HCT116 (cell line): ENCODE measurements at regions not wholly inside any gene's neighbourhood (a gene's known extent, or its start where the extent isn't known, plus 50 kb on each side); places are given as distances from the start of the nearest gene placed in this dataset.

Experiments used
- ATAC-seq: fragments of 200-7000 bp; cut with Tn5 transposase; 2 replicates; pipeline ENCODE4 v1.9.1; 2020; ENCODE audit warnings: mild to moderate bottlenecking, moderate library complexity
- BruUV-seq: library from RNA; stranded (reverse); fragments of 400-500 nt; replicated peaks from 2 replicates; lab custom pipeline; 2021; lab: Mats Ljungman, UMichigan
- CTCF ChIA-PET: fragments of 300-600 bp; sonication (Branson Sonifier 250); formaldehyde crosslinking; loops from one replicate; lab custom pipeline; 2021; ENCODE audit warnings: antibody characterized with exemption; lab: Charles Lee
- POLR2A ChIA-PET: fragments of 300-600, 350-600 bp; sonication (Branson Sonifier 250); formaldehyde crosslinking; loops from one replicate; lab custom pipeline; 2021; ENCODE audit warnings: antibody characterized with exemption; lab: Charles Lee
- RAD21 ChIA-PET, 2 experiments: fragments of 300-600 bp; sonication (Branson Sonifier 250); formaldehyde crosslinking; loops; one replicate each; lab custom pipeline; 2023; ENCODE audit warnings: low total read pairs in 2 of 2; ENCODE audit not compliant: uncharacterized antibody in 2 of 2, unreplicated experiment in 2 of 2, low non-redundant PET in 1 of 2; lab: Charles Lee
- DNase-seq: peaks from one replicate; pipeline ENCODE4 v3.0.0-alpha.2; 2010; ENCODE audit warnings: low read depth, low spot score
- H2AFZ ChIP-seq: fragments of 200-600 bp; shearing (Covaris generic), sonication (generic); 2 replicates; pipeline ENCODE4 v1.6.1; 2017; ENCODE audit warnings: low read depth, mixed run types, mixed read lengths, antibody characterized with exemption, low read length; ENCODE audit not compliant: poor library complexity, severe bottlenecking
- H3K27ac ChIP-seq: 2 replicates; pipeline ENCODE4 v1.5.1; 2012; ENCODE audit warnings: low read depth, low read length
- H3K27me3 ChIP-seq: fragments of 200-600 bp; sonication (generic); 2 replicates; pipeline ENCODE4 v1.6.1; 2016; ENCODE audit warnings: mixed run types, low read length, mixed read lengths; ENCODE audit not compliant: insufficient read depth
- H3K36me3 ChIP-seq, 2 experiments: fragments of 200-500 bp in 1 of 2; fragments of 200-600 bp in 1 of 2; sonication (Bioruptor generic) in 1 of 2; sonication (generic) in 1 of 2; 2 replicates each; pipeline versions ENCODE4 v1.5.1 to v1.6.1; 2014 to 2016; ENCODE audit warnings: low read length in 2 of 2, inconsistent platforms in 1 of 2, mixed read lengths in 1 of 2, mixed run types in 1 of 2; ENCODE audit not compliant: insufficient read depth in 2 of 2, control insufficient read depth in 1 of 2
- H3K4me1 ChIP-seq, 2 experiments: fragments of 200-600 bp in 1 of 2; sonication (generic) in 1 of 2; 2 replicates each; pipeline versions ENCODE4 v1.5.1 to v1.6.1; 2012 to 2017; ENCODE audit warnings: low read length in 2 of 2, inconsistent platforms in 1 of 2, mild to moderate bottlenecking in 1 of 2, mixed read lengths in 1 of 2, mixed run types in 1 of 2, moderate library complexity in 1 of 2; ENCODE audit not compliant: insufficient read depth in 2 of 2, control insufficient read depth in 1 of 2
- H3K4me2 ChIP-seq: fragments of 200-600 bp; sonication (generic); 2 replicates; pipeline ENCODE4 v1.6.1; 2017; ENCODE audit warnings: mixed run types, low read length, mixed read lengths
- H3K4me3 ChIP-seq, 2 experiments: fragments of 200-600 bp in 1 of 2; sonication (generic) in 1 of 2; replicated peaks in 1 of 2; 2 replicates each; pipeline ENCODE4 v1.5.1; 2011 to 2016; ENCODE audit warnings: low read length in 2 of 2, control low read depth in 1 of 2, low read depth in 1 of 2, mild to moderate bottlenecking in 1 of 2, mixed read lengths in 1 of 2, mixed run types in 1 of 2
- H3K79me2 ChIP-seq: fragments of 200-600 bp; sonication (generic); 2 replicates; pipeline ENCODE4 v1.6.1; 2017; ENCODE audit warnings: mild to moderate bottlenecking, mixed run types, low read length, moderate library complexity, mixed read lengths; ENCODE audit not compliant: insufficient read depth
- H3K9ac ChIP-seq: fragments of 200-600 bp; sonication (generic); 2 replicates; pipeline ENCODE4 v1.6.1; 2016; ENCODE audit warnings: low read length, mixed read lengths
- H3K9me2 ChIP-seq: fragments of 200-600 bp; sonication (generic), shearing (Covaris generic); 2 replicates; pipeline ENCODE4 v1.6.1; 2017; ENCODE audit warnings: mixed run types, mild to moderate bottlenecking, moderate library complexity; ENCODE audit not compliant: insufficient read depth
- H3K9me3 ChIP-seq, 2 experiments: fragments of 200-500 bp in 1 of 2; fragments of 200-600 bp in 1 of 2; sonication (Bioruptor generic) in 1 of 2; sonication (generic) in 1 of 2; 2 replicates each; pipeline ENCODE4 v1.6.1; 2014 to 2017; ENCODE audit warnings: low read length in 2 of 2, mixed read lengths in 2 of 2, inconsistent platforms in 1 of 2, low read depth in 1 of 2, mild to moderate bottlenecking in 1 of 2, mixed run types in 1 of 2, moderate library complexity in 1 of 2; ENCODE audit not compliant: control insufficient read depth in 1 of 2, insufficient read depth in 1 of 2
- H4K20me1 ChIP-seq: fragments of 200-600 bp; sonication (generic), shearing (Covaris generic); 2 replicates; pipeline ENCODE4 v1.6.1; 2017; ENCODE audit warnings: mixed run types, mild to moderate bottlenecking, moderate library complexity; ENCODE audit not compliant: insufficient read depth
- CBX3 ChIP-seq: IDR thresholded peaks from 2 replicates; pipeline ENCODE4 v1.6.1; 2012; ENCODE audit warnings: low read depth
- CEBPB ChIP-seq: IDR thresholded peaks from 2 replicates; pipeline ENCODE4 v1.6.1; 2012; ENCODE audit warnings: low read depth
- EGR1 ChIP-seq: IDR thresholded peaks from 2 replicates; pipeline ENCODE4 v1.6.1; 2012; ENCODE audit warnings: low read depth
- EZH2 ChIP-seq: fragments of 200-600 bp; sonication (generic); IDR thresholded peaks from 2 replicates; pipeline ENCODE4 v1.6.1; 2017; ENCODE audit warnings: antibody characterized with exemption, mixed run types
- EZH2phosphoT487 ChIP-seq: fragments of 200-600 bp; IDR thresholded peaks from 2 replicates; pipeline ENCODE4 v1.6.1; 2018; ENCODE audit warnings: antibody characterized with exemption, borderline replicate concordance
- FOSL1 ChIP-seq: IDR thresholded peaks from 2 replicates; pipeline ENCODE4 v1.6.1; 2012; ENCODE audit warnings: low read depth
- JUND ChIP-seq: IDR thresholded peaks from 2 replicates; pipeline ENCODE4 v1.6.1; 2012
- POLR2A ChIP-seq: IDR thresholded peaks from 2 replicates; pipeline ENCODE4 v1.7.0; 2011; ENCODE audit warnings: borderline replicate concordance; ENCODE audit not compliant: insufficient read depth, insufficient read length; ENCODE audit errors: extremely low read depth
- RAD21 ChIP-seq: IDR thresholded peaks from 2 replicates; pipeline ENCODE4 v1.6.1; 2012; ENCODE audit warnings: low read depth, mild to moderate bottlenecking
- REST ChIP-seq: IDR thresholded peaks from 2 replicates; pipeline ENCODE4 v1.6.1; 2012; ENCODE audit warnings: low read depth
- TCF7L2 ChIP-seq: IDR thresholded peaks from 2 replicates; pipeline ENCODE4 v1.7.0; 2011; ENCODE audit warnings: borderline replicate concordance, inconsistent platforms; ENCODE audit not compliant: insufficient read depth, insufficient read length; ENCODE audit errors: extremely low read depth
- YY1 ChIP-seq: IDR thresholded peaks from 2 replicates; pipeline ENCODE4 v1.6.1; 2011; ENCODE audit warnings: low read length, low read depth, moderate library complexity, mild to moderate bottlenecking; ENCODE audit not compliant: insufficient replicate concordance; ENCODE audit errors: extremely low read depth
- ZBTB33 ChIP-seq: IDR thresholded peaks from 2 replicates; pipeline ENCODE4 v1.6.1; 2011; ENCODE audit warnings: mild to moderate bottlenecking, low read length, moderate library complexity; ENCODE audit not compliant: insufficient replicate concordance; ENCODE audit errors: extremely low read depth
- ZNF274 ChIP-seq: fragments of 200-500 bp; sonication (Bioruptor generic); IDR thresholded peaks from 2 replicates; pipeline ENCODE4 v1.6.1; 2014; ENCODE audit warnings: mild to moderate bottlenecking, low read depth, low read length, inconsistent platforms
- intact Hi-C: fragments of 100-400 bp; cut with micrococcal nuclease; formaldehyde crosslinking; loops from 2 replicates; pipeline ENCODE4 v1.10.0; 2022
- TF ChIP-seq, protein P1 (sequence below): IDR thresholded peaks from 2 replicates; pipeline ENCODE4 v1.6.1; 2012
- TF ChIP-seq, protein P2 (sequence below): IDR thresholded peaks from 2 replicates; pipeline ENCODE4 v1.6.1; 2012
- TF ChIP-seq, protein P3 (sequence below), 3 experiments: fragments of 200-600 bp in 1 of 3; sonication (generic) in 1 of 3; IDR thresholded peaks in 2 of 3; conservative IDR thresholded peaks in 1 of 3; 2 replicates each; pipeline ENCODE4 v1.5.1; 2012 to 2017; ENCODE audit warnings: low read depth in 2 of 3, low read length in 2 of 3, antibody characterized with exemption in 1 of 3, borderline replicate concordance in 1 of 3, control low read depth in 1 of 3, mild to moderate bottlenecking in 1 of 3, mixed read lengths in 1 of 3, mixed run types in 1 of 3, moderate library complexity in 1 of 3; ENCODE audit not compliant: insufficient read depth in 1 of 3

DNA sequence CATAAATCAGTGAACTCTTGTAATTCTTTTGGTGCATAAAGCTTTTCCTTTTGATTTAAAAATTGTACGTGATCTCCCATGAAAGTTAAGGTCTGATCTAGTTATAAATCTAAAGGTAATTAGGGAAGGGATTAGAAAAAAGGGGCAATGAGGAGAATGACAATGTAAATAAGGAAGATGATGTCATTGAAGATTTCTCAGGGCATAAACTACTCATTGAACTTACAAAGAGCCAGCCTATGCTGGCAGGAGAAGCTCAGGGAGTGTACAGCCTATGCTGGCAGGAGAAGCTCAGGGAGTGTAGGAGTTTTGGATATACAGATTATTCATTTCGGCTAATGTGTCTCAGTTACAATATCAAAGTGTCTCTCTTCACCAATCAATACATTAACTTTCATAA lies 1533.5 kb upstream of the ADGRL3 start:
- ChIA-PET RAD21 (no interaction called here), CTCF (no interaction called here), POLR2A (no interaction called here)
- no peak for TF ChIP-seq YY1
- TF ChIP-seq, protein P1, sequence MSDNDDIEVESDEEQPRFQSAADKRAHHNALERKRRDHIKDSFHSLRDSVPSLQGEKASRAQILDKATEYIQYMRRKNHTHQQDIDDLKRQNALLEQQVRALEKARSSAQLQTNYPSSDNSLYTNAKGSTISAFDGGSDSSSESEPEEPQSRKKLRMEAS = no peak
- TF ChIP-seq, protein P2, sequence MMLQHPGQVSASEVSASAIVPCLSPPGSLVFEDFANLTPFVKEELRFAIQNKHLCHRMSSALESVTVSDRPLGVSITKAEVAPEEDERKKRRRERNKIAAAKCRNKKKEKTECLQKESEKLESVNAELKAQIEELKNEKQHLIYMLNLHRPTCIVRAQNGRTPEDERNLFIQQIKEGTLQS = no peak
- no peak for TF ChIP-seq ZNF274
- no peak for TF ChIP-seq EGR1
- TF ChIP-seq FOSL1 = no peak
- no peak for TF ChIP-seq TCF7L2
- no peak for TF ChIP-seq REST
- TF ChIP-seq EZH2 = no peak
- no peak for TF ChIP-seq ZBTB33
- TF ChIP-seq, protein P3, sequence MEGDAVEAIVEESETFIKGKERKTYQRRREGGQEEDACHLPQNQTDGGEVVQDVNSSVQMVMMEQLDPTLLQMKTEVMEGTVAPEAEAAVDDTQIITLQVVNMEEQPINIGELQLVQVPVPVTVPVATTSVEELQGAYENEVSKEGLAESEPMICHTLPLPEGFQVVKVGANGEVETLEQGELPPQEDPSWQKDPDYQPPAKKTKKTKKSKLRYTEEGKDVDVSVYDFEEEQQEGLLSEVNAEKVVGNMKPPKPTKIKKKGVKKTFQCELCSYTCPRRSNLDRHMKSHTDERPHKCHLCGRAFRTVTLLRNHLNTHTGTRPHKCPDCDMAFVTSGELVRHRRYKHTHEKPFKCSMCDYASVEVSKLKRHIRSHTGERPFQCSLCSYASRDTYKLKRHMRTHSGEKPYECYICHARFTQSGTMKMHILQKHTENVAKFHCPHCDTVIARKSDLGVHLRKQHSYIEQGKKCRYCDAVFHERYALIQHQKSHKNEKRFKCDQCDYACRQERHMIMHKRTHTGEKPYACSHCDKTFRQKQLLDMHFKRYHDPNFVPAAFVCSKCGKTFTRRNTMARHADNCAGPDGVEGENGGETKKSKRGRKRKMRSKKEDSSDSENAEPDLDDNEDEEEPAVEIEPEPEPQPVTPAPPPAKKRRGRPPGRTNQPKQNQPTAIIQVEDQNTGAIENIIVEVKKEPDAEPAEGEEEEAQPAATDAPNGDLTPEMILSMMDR (IDR thresholded peaks at IDR 0.05 in 2 of 3, conservative IDR thresholded peaks at IDR 0.05 in 1 of 3; ENCODE audit: borderline replicate concordance in 1 of 3, insufficient read depth in 1 of 3, low read depth in 2 of 3, low read length in 2 of 3) = no peak
- TF ChIP-seq CEBPB = no peak
- TF ChIP-seq RAD21 = no peak
- TF ChIP-seq EZH2phosphoT487 = no peak
- no peak for TF ChIP-seq POLR2A
- no peak for TF ChIP-seq JUND
- no peak for TF ChIP-seq CBX3
- no peaks in the 10 kb centered on the region for H3K36me3 ChIP-seq
- H3K9ac ChIP-seq = no peak overlapping the region
- no peak overlapping the region for H3K4me2 ChIP-seq
- BruUV-seq = no TSS peak
- H3K9me3 ChIP-seq = peaks cover 5 to 10% of the 10 kb centered on the region in 2 experiments; a peak in 2 of 4 replicates
- H3K4me1 ChIP-seq = no peaks in the 10 kb centered on the region
- H3K27me3 ChIP-seq = no peaks in the 10 kb centered on the region
- intact Hi-C loops = no loop called here
- DNase-seq (no peak), ATAC-seq (no peak)
- H3K4me3 ChIP-seq = no peak overlapping the region
- no peak overlapping the region for H2AFZ ChIP-seq
- no peak overlapping the region for H3K27ac ChIP-seq
- H4K20me1 ChIP-seq = no peaks in the 10 kb centered on the region
- no peaks in the 10 kb centered on the region for H3K9me2 ChIP-seq
- H3K79me2 ChIP-seq = no peaks in the 10 kb centered on the region
